ENCODE measurements at regions not wholly inside any gene's neighbourhood (a gene's known extent, or its start where the extent isn't known, plus 50 kb on each side); places are given as distances from the start of the nearest gene placed in this dataset.

- TF ChIP-seq CTCF (conservative IDR thresholded peaks at IDR 0.05 in 1 of 2, IDR thresholded peaks at IDR 0.05 in 1 of 2; ENCODE audit: extremely low read depth in 1 of 2, insufficient read depth in 1 of 2, low read depth in 1 of 2, low read length in 2 of 2) (no peak), EZH2 (IDR thresholded peaks at IDR 0.05; ENCODE audit: borderline replicate concordance, low read length) (no peak)
Observed at GRCh38 chr22:45102896-45103420, 60.8 kb upstream of the NUP50 start.

Data from mammary epithelial cell (primary cell).